ENCODE measurements at regions not wholly inside any gene's neighbourhood (a gene's known extent, or its start where the extent isn't known, plus 50 kb on each side); places are given as distances from the start of the nearest gene placed in this dataset.

DNA sequence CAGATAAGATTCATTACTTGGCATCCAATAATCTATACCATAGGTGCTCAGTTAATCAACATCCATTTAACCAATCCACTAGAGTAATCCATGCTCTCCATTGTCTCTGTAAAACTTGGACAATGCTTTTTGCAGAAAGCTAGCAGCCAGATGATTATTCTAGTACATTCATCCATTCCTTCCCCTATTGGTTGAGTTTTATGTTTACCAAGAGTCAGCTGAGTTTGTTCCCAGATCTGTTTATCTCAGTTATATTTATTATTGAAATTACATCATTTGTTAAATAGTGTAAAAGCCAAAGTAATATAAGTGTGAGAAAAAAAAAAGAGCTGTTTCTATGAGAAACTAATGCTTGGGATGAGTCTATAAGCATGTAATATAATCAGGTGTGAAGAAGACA lies 63.3 kb upstream of the TMC1 start:
- DNase-seq (ENCODE audit: low spot score) (no peak), ATAC-seq (no peak)
- Histone ChIP-seq H2AFZ (no peak overlapping the region), H3K27ac (ENCODE audit: low read depth) (no peak overlapping the region), H3K9me2 (ENCODE audit: insufficient read depth) (no peaks in the 10 kb centered on the region), H3K36me3 (ENCODE audit: insufficient read depth) (no peaks in the 10 kb centered on the region), H3K27me3 (ENCODE audit: insufficient read depth) (no peaks in the 10 kb centered on the region), H3F3A (replicated peaks; ENCODE audit: low read depth) (0 out of 2 replicates have a peak, but pooled peaks cover 5% of the 10 kb centered on the region), H3K4me1 (ENCODE audit: insufficient read depth) (peaks cover 16% of the 10 kb centered on the region; the same call in 1 of the 2 replicates), H4K20me1 (replicated peaks; ENCODE audit: insufficient read depth) (no peaks in the 10 kb centered on the region), H3K4me3 (no peak overlapping the region), H3K79me2 (replicated peaks; ENCODE audit: insufficient read depth) (no peaks in the 10 kb centered on the region), H3K4me2 (no peak overlapping the region)
- TF ChIP-seq EZH2phosphoT487 (IDR thresholded peaks at IDR 0.05; ENCODE audit: unreplicated experiment), result no peak
- no peak for TF ChIP-seq ZNF114 (CRISPR knock-in tag; IDR thresholded peaks at IDR 0.05)
- Mint-ChIP-seq H3K4me3 (no peak overlapping the region), H3K27me3 (ENCODE audit: insufficient read depth, low read depth, poor library complexity) (no peaks in the 10 kb centered on the region), H3K9me3 (no peaks in the 10 kb centered on the region; the same call in 1 of the 3 replicates), H3K36me3 (ENCODE audit: low read depth) (no peaks in the 10 kb centered on the region), H3K27ac (no peak overlapping the region), H3K4me1 (peaks cover 22% of the 10 kb centered on the region)

GRCh38 chr9:72457366-72457765 lies 64.0 kb upstream of the TMC1 start:
- no peaks in the 10 kb centered on the region for H3K36me3 Mint-ChIP-seq (ENCODE audit: low read depth)
- no peak overlapping the region for H3K27ac Mint-ChIP-seq
- no peaks in the 10 kb centered on the region; the same call in 1 of the 3 replicates for H3K9me3 Mint-ChIP-seq
- Histone ChIP-seq H3K9me2 (ENCODE audit: insufficient read depth) (no peaks in the 10 kb centered on the region), H3K27ac (ENCODE audit: low read depth) (no peak overlapping the region), H3K4me2 (no peak overlapping the region), H3K36me3 (ENCODE audit: insufficient read depth) (no peaks in the 10 kb centered on the region), H3K4me3 (no peak overlapping the region), H3K4me1 (ENCODE audit: insufficient read depth) (peaks cover 16% of the 10 kb centered on the region; the same call in 1 of the 2 replicates), H4K20me1 (replicated peaks; ENCODE audit: insufficient read depth) (no peaks in the 10 kb centered on the region), H2AFZ (no peak overlapping the region), H3F3A (replicated peaks; ENCODE audit: low read depth) (0 out of 2 replicates have a peak, but pooled peaks cover 5% of the 10 kb centered on the region), H3K27me3 (ENCODE audit: insufficient read depth) (no peaks in the 10 kb centered on the region), H3K79me2 (replicated peaks; ENCODE audit: insufficient read depth) (no peaks in the 10 kb centered on the region)
- peaks cover 22% of the 10 kb centered on the region for H3K4me1 Mint-ChIP-seq
- TF ChIP-seq NANOG (IDR thresholded peaks at IDR 0.05; ENCODE audit: borderline replicate concordance) (no peak), CREB1 (CRISPR knock-in tag; IDR thresholded peaks at IDR 0.05; ENCODE audit: low read depth) (no peak), STAT1 (IDR thresholded peaks at IDR 0.05; ENCODE audit: unreplicated experiment) (no peak)
- ATAC-seq (no peak), DNase-seq (ENCODE audit: low spot score) (no peak)
- no peaks in the 10 kb centered on the region for H3K27me3 Mint-ChIP-seq (ENCODE audit: insufficient read depth, low read depth, poor library complexity)
- H3K4me3 Mint-ChIP-seq, result no peak overlapping the region

GRCh38 chr9:72454871-72455491 lies 66.4 kb upstream of the TMC1 start:
- no peak overlapping the region; the same call in 2 of the 3 replicates for H3K4me3 Mint-ChIP-seq
- Histone ChIP-seq H2AFZ (peak overlapping the region; percentile 76; the same call in 1 of the 2 replicates), H3K36me3 (ENCODE audit: insufficient read depth) (no peaks in the 10 kb centered on the region), H3F3A (replicated peaks; ENCODE audit: low read depth) (0 out of 2 replicates have a peak, but pooled peaks cover 5% of the 10 kb centered on the region), H3K79me2 (replicated peaks; ENCODE audit: insufficient read depth) (no peaks in the 10 kb centered on the region), H4K20me1 (replicated peaks; ENCODE audit: insufficient read depth) (no peaks in the 10 kb centered on the region), H3K4me3 (no peak overlapping the region), H3K4me1 (ENCODE audit: insufficient read depth) (peaks cover 16% of the 10 kb centered on the region; the same call in 1 of the 2 replicates), H3K4me2 (peak overlapping the region; percentile 31), H3K9me2 (ENCODE audit: insufficient read depth) (no peaks in the 10 kb centered on the region), H3K27me3 (ENCODE audit: insufficient read depth) (no peaks in the 10 kb centered on the region), H3K27ac (ENCODE audit: low read depth) (peak overlapping the region; percentile 86)
- no peaks in the 10 kb centered on the region for H3K36me3 Mint-ChIP-seq (ENCODE audit: low read depth)
- no peaks in the 10 kb centered on the region for H3K27me3 Mint-ChIP-seq (ENCODE audit: insufficient read depth, low read depth, poor library complexity)
- ATAC-seq (peak; percentile 97), DNase-seq (ENCODE audit: low spot score) (peak; percentile 71)
- peak overlapping the region; percentile 46; the same call in 1 of the 2 replicates for H3K27ac Mint-ChIP-seq
- H3K9me3 Mint-ChIP-seq, result no peaks in the 10 kb centered on the region; the same call in 1 of the 3 replicates
- peaks cover 22% of the 10 kb centered on the region for H3K4me1 Mint-ChIP-seq
- TF ChIP-seq CREB1 (CRISPR knock-in tag; IDR thresholded peaks at IDR 0.05; ENCODE audit: low read depth), result peak; percentile 44; the same call in 1 of the 2 replicates
- peak; percentile 93 for TF ChIP-seq ZNF462 (CRISPR knock-in tag; IDR thresholded peaks at IDR 0.05)
- TF ChIP-seq, protein P1, sequence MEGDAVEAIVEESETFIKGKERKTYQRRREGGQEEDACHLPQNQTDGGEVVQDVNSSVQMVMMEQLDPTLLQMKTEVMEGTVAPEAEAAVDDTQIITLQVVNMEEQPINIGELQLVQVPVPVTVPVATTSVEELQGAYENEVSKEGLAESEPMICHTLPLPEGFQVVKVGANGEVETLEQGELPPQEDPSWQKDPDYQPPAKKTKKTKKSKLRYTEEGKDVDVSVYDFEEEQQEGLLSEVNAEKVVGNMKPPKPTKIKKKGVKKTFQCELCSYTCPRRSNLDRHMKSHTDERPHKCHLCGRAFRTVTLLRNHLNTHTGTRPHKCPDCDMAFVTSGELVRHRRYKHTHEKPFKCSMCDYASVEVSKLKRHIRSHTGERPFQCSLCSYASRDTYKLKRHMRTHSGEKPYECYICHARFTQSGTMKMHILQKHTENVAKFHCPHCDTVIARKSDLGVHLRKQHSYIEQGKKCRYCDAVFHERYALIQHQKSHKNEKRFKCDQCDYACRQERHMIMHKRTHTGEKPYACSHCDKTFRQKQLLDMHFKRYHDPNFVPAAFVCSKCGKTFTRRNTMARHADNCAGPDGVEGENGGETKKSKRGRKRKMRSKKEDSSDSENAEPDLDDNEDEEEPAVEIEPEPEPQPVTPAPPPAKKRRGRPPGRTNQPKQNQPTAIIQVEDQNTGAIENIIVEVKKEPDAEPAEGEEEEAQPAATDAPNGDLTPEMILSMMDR (conservative IDR thresholded peaks at IDR 0.05; ENCODE audit: low read depth in 2 of 2), result no peak
